NT2/D1 (cell line): ENCODE measurements at regions not wholly inside any gene's neighbourhood (a gene's known extent, or its start where the extent isn't known, plus 50 kb on each side); places are given as distances from the start of the nearest gene placed in this dataset.

Experiments
- SUZ12 ChIP-seq: IDR thresholded peaks from 2 replicates; pipeline ENCODE4 v1.6.1; 2011; ENCODE audit not compliant: insufficient read length, insufficient read depth; ENCODE audit errors: extremely low read depth
- ZNF274 ChIP-seq: IDR thresholded peaks from 2 replicates; pipeline ENCODE4 v1.6.1; 2011; ENCODE audit warnings: mild to moderate bottlenecking, low read depth, low read length

GRCh38 chr15:73807865-73808264 lies 54.7 kb upstream of the INSYN1 start:
- TF ChIP-seq ZNF274 (no peak), SUZ12 (no peak)
